Uterus (tissue), 2 donors: ENCODE measurements at regions not wholly inside any gene's neighbourhood (a gene's known extent, or its start where the extent isn't known, plus 50 kb on each side); places are given as distances from the start of the nearest gene placed in this dataset.

ENCODE experiments used
- POLR2A ChIP-seq, 2 donors: fragments of 450-650 bp; IDR thresholded peaks; one replicate each; pipeline ENCODE4 v1.6.1; 2016; ENCODE audit warnings: antibody characterized with exemption in 2 of 2, mild to moderate bottlenecking in 1 of 2, moderate library complexity in 1 of 2
- TF ChIP-seq, protein P1 (sequence below), 4 experiments: fragments of 200-600 bp in 2 of 4; fragments of 450-650 bp in 2 of 4; sonication (generic) in 2 of 4; IDR thresholded peaks; one replicate each; pipeline ENCODE4 v1.5.1; 2016 to 2019; ENCODE audit warnings: antibody characterized with exemption in 4 of 4, mild to moderate bottlenecking in 2 of 4, moderate library complexity in 1 of 4

DNA sequence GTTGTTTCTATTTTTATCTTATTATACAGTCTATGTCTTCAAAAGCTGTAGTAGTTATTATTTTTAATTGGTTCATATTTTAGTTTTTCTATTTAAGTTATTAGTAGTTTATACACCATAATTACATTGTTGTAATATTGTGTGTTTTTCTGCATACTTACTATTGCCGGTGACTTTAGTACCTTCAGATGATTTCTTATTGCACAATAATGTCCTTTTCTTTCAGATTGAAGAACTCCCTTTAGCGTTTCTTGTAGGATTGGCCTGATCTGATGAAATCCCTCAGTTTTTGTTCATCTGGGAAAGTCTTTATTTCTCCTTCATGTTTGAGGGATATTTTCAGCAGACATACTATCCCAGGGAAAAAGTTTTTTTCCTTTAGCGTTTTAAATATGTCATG is 74.3 kb upstream of the CREB5 start:
- TF ChIP-seq POLR2A (IDR thresholded peaks at IDR 0.05) = no peak
- TF ChIP-seq, protein P1, sequence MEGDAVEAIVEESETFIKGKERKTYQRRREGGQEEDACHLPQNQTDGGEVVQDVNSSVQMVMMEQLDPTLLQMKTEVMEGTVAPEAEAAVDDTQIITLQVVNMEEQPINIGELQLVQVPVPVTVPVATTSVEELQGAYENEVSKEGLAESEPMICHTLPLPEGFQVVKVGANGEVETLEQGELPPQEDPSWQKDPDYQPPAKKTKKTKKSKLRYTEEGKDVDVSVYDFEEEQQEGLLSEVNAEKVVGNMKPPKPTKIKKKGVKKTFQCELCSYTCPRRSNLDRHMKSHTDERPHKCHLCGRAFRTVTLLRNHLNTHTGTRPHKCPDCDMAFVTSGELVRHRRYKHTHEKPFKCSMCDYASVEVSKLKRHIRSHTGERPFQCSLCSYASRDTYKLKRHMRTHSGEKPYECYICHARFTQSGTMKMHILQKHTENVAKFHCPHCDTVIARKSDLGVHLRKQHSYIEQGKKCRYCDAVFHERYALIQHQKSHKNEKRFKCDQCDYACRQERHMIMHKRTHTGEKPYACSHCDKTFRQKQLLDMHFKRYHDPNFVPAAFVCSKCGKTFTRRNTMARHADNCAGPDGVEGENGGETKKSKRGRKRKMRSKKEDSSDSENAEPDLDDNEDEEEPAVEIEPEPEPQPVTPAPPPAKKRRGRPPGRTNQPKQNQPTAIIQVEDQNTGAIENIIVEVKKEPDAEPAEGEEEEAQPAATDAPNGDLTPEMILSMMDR (IDR thresholded peaks at IDR 0.05) = no peak
